ENCODE measurements at regions not wholly inside any gene's neighbourhood (a gene's known extent, or its start where the extent isn't known, plus 50 kb on each side); places are given as distances from the start of the nearest gene placed in this dataset.

- TF ChIP-seq CTCF (IDR thresholded peaks at IDR 0.05) (no peak), POLR2AphosphoS5 (IDR thresholded peaks at IDR 0.05; ENCODE audit: insufficient read depth in 1 of 2, low read depth in 1 of 2) (no peak)
Observed at GRCh38 chr10:89870936-89871335, 169.5 kb downstream of the KIF20B start.

All from vagina (tissue), 2 donors.